Endodermal cell (in vitro differentiated cells): ENCODE measurements at regions not wholly inside any gene's neighbourhood (a gene's known extent, or its start where the extent isn't known, plus 50 kb on each side); places are given as distances from the start of the nearest gene placed in this dataset.
A peak's percentile ranks its signal among the peaks of the same experiment; 100 is the strongest.
"Not testable (repeated sequence)": the region's sequence is repeated elsewhere in the genome, so short reads cannot be mapped to it uniquely, and the experiment has no call there.

Source experiments
- DNase-seq: peaks from one replicate; pipeline ENCODE4 v3.0.0-alpha.2; 2017
- H3K27ac ChIP-seq: 2 replicates; pipeline ENCODE4 v1.5.1; 2013; ENCODE audit warnings: mild to moderate bottlenecking, low read depth, low read length, moderate library complexity
- H3K27me3 ChIP-seq: 2 replicates; pipeline ENCODE4 v1.6.1; 2013; ENCODE audit warnings: mild to moderate bottlenecking, low read length, moderate library complexity; ENCODE audit not compliant: insufficient read depth, control insufficient read depth, poor library complexity, severe bottlenecking
- H3K36me3 ChIP-seq: 2 replicates; pipeline ENCODE4 v1.7.0; 2013; ENCODE audit warnings: mild to moderate bottlenecking, low read length, moderate library complexity; ENCODE audit not compliant: control insufficient read depth, insufficient read depth
- H3K4me1 ChIP-seq: one replicate; pipeline ENCODE4 v1.7.0; 2013; ENCODE audit warnings: low read length; ENCODE audit not compliant: control insufficient read depth, insufficient read depth
- H3K4me3 ChIP-seq: 2 replicates; pipeline ENCODE4 v1.5.1; 2013; ENCODE audit warnings: mild to moderate bottlenecking, low read length, moderate library complexity
- H3K9ac ChIP-seq: 2 replicates; pipeline ENCODE4 v1.6.1; 2013; ENCODE audit warnings: mild to moderate bottlenecking, low read length, moderate library complexity; ENCODE audit not compliant: poor library complexity, severe bottlenecking; ENCODE audit errors: extremely low read depth
- H3K9me3 ChIP-seq: 2 replicates; pipeline ENCODE4 v1.6.1; 2013; ENCODE audit warnings: mild to moderate bottlenecking, low read length, moderate library complexity; ENCODE audit not compliant: control insufficient read depth
- H3K27ac Mint-ChIP-seq: 2 replicates; pipeline ENCODE4 v1.8.0; 2020; ENCODE audit warnings: mixed read lengths
- H3K27me3 Mint-ChIP-seq: 2 replicates; pipeline ENCODE4 v1.8.0; 2021; ENCODE audit warnings: mild to moderate bottlenecking, mixed read lengths; ENCODE audit not compliant: insufficient read depth
- H3K36me3 Mint-ChIP-seq: 2 replicates; pipeline ENCODE4 v1.8.0; 2020; ENCODE audit warnings: low read depth, mixed read lengths
- H3K4me1 Mint-ChIP-seq: 2 replicates; pipeline ENCODE4 v1.8.0; 2020; ENCODE audit warnings: mixed read lengths
- H3K4me3 Mint-ChIP-seq: 2 replicates; pipeline ENCODE4 v1.8.0; 2020; ENCODE audit warnings: mild to moderate bottlenecking, moderate library complexity, mixed read lengths
- H3K9me3 Mint-ChIP-seq: 2 replicates; pipeline ENCODE4 v1.8.0; 2020; ENCODE audit warnings: mild to moderate bottlenecking, mixed read lengths
- CTCF ChIP-seq: fragments of 200-600 bp; sonication (generic); conservative IDR thresholded peaks from 2 replicates; pipeline ENCODE4 v1.5.0; 2021; ENCODE audit warnings: antibody characterized with exemption, mild to moderate bottlenecking
- WGBS, 2 experiments: methylation state at CpG; one replicate each; pipeline versions ENCODE4 v1.1.5 to v1.1.7; 2013; ENCODE audit warnings: missing lambda C conversion rate in 2 of 2, mixed read lengths in 1 of 2; ENCODE audit not compliant: insufficient coverage in 1 of 2, insufficient read length in 1 of 2; 5-methylcytosine and 5-hydroxymethylcytosine counted together

GRCh38 chr15:20275373-20275967 lies 266.1 kb downstream of the GOLGA6L6 start:
- not testable (repeated sequence) for H3K27ac Mint-ChIP-seq, H3K27me3 Mint-ChIP-seq, H3K4me1 Mint-ChIP-seq, H3K4me3 Mint-ChIP-seq, H3K9me3 Mint-ChIP-seq, H3K27ac ChIP-seq, H3K27me3 ChIP-seq, H3K36me3 Mint-ChIP-seq, H3K36me3 ChIP-seq, H3K9ac ChIP-seq, H3K4me1 ChIP-seq, H3K4me3 ChIP-seq
- DNase-seq = peak; percentile 17
- H3K9me3 ChIP-seq = peaks cover 94% of the 10 kb centered on the region
- WGBS, 2 experiments = 58 to 66% methylated on average over 3 to 5 of the region's 5 CpGs

- Histone ChIP-seq H3K27me3 (no peaks in the 10 kb centered on the region), H3K4me1 (no peaks in the 10 kb centered on the region), H3K36me3 (no peaks in the 10 kb centered on the region), H3K9me3 (peaks cover 91% of the 10 kb centered on the region), H3K9ac (no peak overlapping the region), H3K27ac (no peak overlapping the region), H3K4me3 (peak overlapping the region; percentile 53)
- DNase-seq = no peak
- WGBS, 2 experiments = 72 to 74% methylated on average over 14 of the region's 14 CpGs
- no peaks in the 10 kb centered on the region for H3K36me3 Mint-ChIP-seq
- no peaks in the 10 kb centered on the region for H3K4me1 Mint-ChIP-seq
- H3K4me3 Mint-ChIP-seq = no peak overlapping the region
- H3K9me3 Mint-ChIP-seq = peaks cover 2% of the 10 kb centered on the region
- no peaks in the 10 kb centered on the region for H3K27me3 Mint-ChIP-seq
- H3K27ac Mint-ChIP-seq = no peak overlapping the region
- TF ChIP-seq CTCF = no peak
Observed at GRCh38 chr15:20272422-20273184, 269.0 kb downstream of the GOLGA6L6 start.

GRCh38 chr15:20271647-20272046 lies 270.0 kb downstream of the GOLGA6L6 start:
- Histone ChIP-seq H3K36me3 (no peaks in the 10 kb centered on the region), H3K9me3 (peaks cover 95% of the 10 kb centered on the region)
- 46 to 58% methylated on average over 5 of the region's 5 CpGs for WGBS, 2 experiments

GRCh38 chr15:20269956-20270355 lies 271.6 kb downstream of the GOLGA6L6 start:
- H3K36me3 Mint-ChIP-seq, H3K36me3 ChIP-seq, H3K27ac Mint-ChIP-seq, H3K4me1 ChIP-seq, H3K27me3 ChIP-seq, DNase-seq, H3K27ac ChIP-seq, H3K4me3 ChIP-seq, H3K9me3 Mint-ChIP-seq, H3K27me3 Mint-ChIP-seq, H3K4me1 Mint-ChIP-seq, H3K4me3 Mint-ChIP-seq, H3K9ac ChIP-seq: not testable (repeated sequence)
- WGBS, 2 experiments = 74 to 90% methylated on average over 2 to 5 of the region's 5 CpGs
- peaks cover 86% of the 10 kb centered on the region for H3K9me3 ChIP-seq

More at GRCh38 chr15:20271647-20272046, 270.0 kb downstream of the GOLGA6L6 start:
- H3K4me3 ChIP-seq = peak overlapping the region; percentile 48
- H3K9ac ChIP-seq = no peak overlapping the region
- no peak for DNase-seq
- no peak overlapping the region for H3K4me3 Mint-ChIP-seq
- no peaks in the 10 kb centered on the region for H3K27me3 ChIP-seq
- H3K4me1 Mint-ChIP-seq = no peaks in the 10 kb centered on the region
- no peaks in the 10 kb centered on the region for H3K9me3 Mint-ChIP-seq
- no peaks in the 10 kb centered on the region for H3K27me3 Mint-ChIP-seq
- H3K27ac ChIP-seq = no peak overlapping the region
- H3K4me1 ChIP-seq = no peaks in the 10 kb centered on the region
- TF ChIP-seq CTCF = no peak
- no peak overlapping the region for H3K27ac Mint-ChIP-seq
- H3K36me3 Mint-ChIP-seq = no peaks in the 10 kb centered on the region

GRCh38 chr15:20267996-20268395 lies 273.6 kb downstream of the GOLGA6L6 start:
- H3K4me3 Mint-ChIP-seq, H3K27me3 ChIP-seq, H3K27ac Mint-ChIP-seq, H3K4me1 Mint-ChIP-seq, H3K36me3 ChIP-seq, H3K36me3 Mint-ChIP-seq, DNase-seq, H3K27me3 Mint-ChIP-seq, H3K9ac ChIP-seq, H3K9me3 Mint-ChIP-seq, H3K4me3 ChIP-seq, H3K27ac ChIP-seq, H3K4me1 ChIP-seq: not testable (repeated sequence)
- WGBS, 2 experiments = 94 to 100% methylated on average over 2 to 6 of the region's 6 CpGs
- peaks cover 82% of the 10 kb centered on the region for H3K9me3 ChIP-seq
